Subcutaneous abdominal adipose tissue (tissue), 5 donors: ENCODE measurements at regions not wholly inside any gene's neighbourhood (a gene's known extent, or its start where the extent isn't known, plus 50 kb on each side); places are given as distances from the start of the nearest gene placed in this dataset.

Experiments used
- H3K27ac ChIP-seq: one replicate; pipeline ENCODE4 v1.7.0; 2013; ENCODE audit warnings: low read depth, mild to moderate bottlenecking, inconsistent platforms, low read length, moderate library complexity
- H3K27me3 ChIP-seq, 5 donors: one replicate each; pipeline ENCODE4 v1.7.0; 2013; ENCODE audit warnings: low read length in 5 of 5, inconsistent platforms in 1 of 5; ENCODE audit not compliant: control insufficient read depth in 5 of 5, insufficient read depth in 4 of 5
- H3K36me3 ChIP-seq, 5 donors: one replicate each; pipeline ENCODE4 v1.7.0; 2013; ENCODE audit warnings: low read length in 5 of 5; ENCODE audit not compliant: control insufficient read depth in 5 of 5, insufficient read depth in 5 of 5
- H3K4me1 ChIP-seq, 5 donors: one replicate each; pipeline ENCODE4 v1.7.0; 2013; ENCODE audit warnings: low read length in 5 of 5, mild to moderate bottlenecking in 3 of 5, moderate library complexity in 1 of 5; ENCODE audit not compliant: control insufficient read depth in 5 of 5, insufficient read depth in 5 of 5
- H3K4me3 ChIP-seq, 5 donors: one replicate each; pipeline ENCODE4 v1.7.0; 2013; ENCODE audit warnings: low read length in 5 of 5, low read depth in 1 of 5
- H3K9ac ChIP-seq, 5 donors: one replicate each; pipeline ENCODE4 v1.7.0; 2013; ENCODE audit warnings: low read length in 5 of 5, mild to moderate bottlenecking in 4 of 5, moderate library complexity in 3 of 5
- H3K9me3 ChIP-seq, 5 donors: one replicate each; pipeline ENCODE4 v1.7.0; 2013; ENCODE audit warnings: low read length in 5 of 5; ENCODE audit not compliant: control insufficient read depth in 5 of 5
- donor health status: healthy.
- donor health status: healthy.
- donor health status: healthy.
- donor health status: healthy.
- donor health status: healthy.

DNA sequence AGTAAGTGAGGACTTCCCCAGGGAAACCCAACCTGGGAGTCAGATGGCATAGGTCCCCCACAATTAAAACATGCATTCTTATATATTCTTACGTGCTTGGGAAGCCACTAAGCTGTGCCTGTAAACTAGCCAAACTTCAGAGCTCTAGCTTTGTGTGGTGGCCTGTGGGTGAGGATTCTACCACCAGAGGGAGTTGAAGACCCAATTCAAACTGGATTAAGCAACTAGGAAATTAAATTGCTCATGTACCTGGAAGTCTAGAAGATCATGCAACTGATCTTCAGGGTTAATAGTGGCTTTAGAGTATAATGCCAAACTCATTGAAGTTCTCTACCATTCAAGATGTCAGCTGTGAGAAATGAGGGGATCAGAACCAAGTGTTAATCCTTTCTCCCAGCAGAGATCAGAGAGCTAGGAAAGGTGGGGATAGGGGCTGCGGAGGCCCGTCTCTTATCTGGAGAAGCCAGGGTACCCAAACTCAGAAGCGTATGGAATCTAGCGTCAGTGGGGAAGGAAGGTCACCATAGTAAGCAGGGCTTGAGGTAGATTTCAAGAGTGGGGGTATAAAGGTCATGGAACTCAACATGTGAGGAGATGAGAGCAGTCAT lies 53.2 kb upstream of the CCDC85A start:
- H3K36me3 ChIP-seq: no peaks in the 10 kb centered on the region
- H3K9me3 ChIP-seq: no peaks in the 10 kb centered on the region
- H3K9ac ChIP-seq: peak overlapping the region in 1 of 5 donors; percentile 30
- no peak overlapping the region for H3K4me3 ChIP-seq
- H3K27me3 ChIP-seq: no peaks in the 10 kb centered on the region
- H3K4me1 ChIP-seq: peaks cover 0 to 3% (median 0%) of the 10 kb centered on the region in 5 donors
- no peak overlapping the region for H3K27ac ChIP-seq

DNA sequence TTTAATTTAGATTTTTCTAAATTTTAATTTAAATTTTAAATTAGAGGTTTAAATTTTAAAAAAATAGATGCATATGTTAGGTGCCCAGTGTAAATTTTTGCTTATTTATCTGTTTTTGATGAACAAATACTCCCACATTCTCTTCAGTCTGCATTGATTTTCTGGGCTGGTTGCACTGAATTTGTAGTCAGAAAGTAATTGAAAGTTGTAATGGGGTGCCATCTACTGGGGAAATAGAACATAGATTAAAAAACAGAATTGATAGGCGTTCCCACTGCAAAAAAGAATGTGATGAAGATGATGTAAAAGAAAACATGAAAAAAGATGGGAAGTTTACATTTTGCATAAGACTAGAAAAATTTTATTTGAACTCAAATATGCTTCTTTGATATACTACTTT lies 51.7 kb upstream of the CCDC85A start:
- peaks cover 0 to 3% (median 0%) of the 10 kb centered on the region in 5 donors for H3K4me1 ChIP-seq
- no peak overlapping the region for H3K27ac ChIP-seq
- no peaks in the 10 kb centered on the region for H3K9me3 ChIP-seq
- H3K4me3 ChIP-seq: no peak overlapping the region
- no peaks in the 10 kb centered on the region for H3K27me3 ChIP-seq
- no peak overlapping the region for H3K9ac ChIP-seq
- H3K36me3 ChIP-seq: no peaks in the 10 kb centered on the region

DNA sequence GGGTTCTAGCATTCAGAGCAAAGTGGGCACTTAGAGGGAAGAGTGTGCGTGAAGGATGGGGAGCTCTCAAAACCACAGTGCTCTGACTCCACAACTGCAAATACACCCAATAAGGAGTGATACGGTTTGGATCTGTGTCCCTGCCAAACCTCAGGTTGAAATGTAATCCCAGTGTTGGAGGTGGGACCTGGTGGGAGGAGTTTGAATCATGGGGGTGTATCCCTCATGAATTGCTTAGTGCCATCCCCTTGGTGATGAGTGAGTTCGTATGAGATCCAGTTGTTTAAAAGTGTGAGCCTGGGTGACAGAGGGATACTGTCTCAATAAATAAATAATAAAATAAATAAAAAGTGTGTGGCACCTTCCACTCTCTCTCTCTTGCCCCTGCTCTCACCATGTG lies 50.3 kb upstream of the CCDC85A start:
- Histone ChIP-seq H3K27ac (no peak overlapping the region), H3K4me3 (no peak overlapping the region)

DNA sequence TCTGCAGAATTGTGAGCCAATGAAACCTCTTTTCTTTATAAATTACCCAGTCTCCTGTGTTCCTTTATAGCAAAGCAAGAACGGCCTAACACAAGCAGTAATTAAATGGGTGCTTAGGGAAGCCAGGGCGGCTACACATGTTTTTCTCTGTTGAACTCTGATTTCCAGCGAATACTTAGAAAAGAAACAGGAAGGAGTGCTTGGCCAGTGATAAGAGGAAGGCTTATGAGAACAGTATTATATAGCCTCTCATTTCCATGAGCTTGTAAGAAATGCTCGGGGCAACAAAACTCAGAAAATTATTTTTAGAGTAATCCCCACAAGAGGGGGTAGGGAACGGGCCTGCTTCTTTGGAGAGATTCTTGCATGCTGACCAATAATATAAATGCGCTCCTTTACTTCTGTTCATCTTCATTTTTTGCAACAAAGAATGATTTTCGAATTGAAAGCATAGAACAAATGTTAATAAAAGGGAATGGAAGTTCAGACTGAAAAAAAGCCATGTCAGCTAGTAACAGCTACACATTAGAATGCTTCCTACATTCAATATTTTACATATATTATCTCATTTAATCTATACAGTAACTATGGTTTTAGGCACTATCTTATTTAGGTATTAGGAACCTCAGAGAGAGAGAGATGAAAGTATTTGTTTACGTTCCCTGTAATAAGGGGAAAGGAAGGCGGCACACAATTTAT lies 49.7 kb upstream of the CCDC85A start:
- H3K36me3 ChIP-seq: no peaks in the 10 kb centered on the region
- no peak overlapping the region for H3K9ac ChIP-seq
- peaks cover 0 to 3% (median 0%) of the 10 kb centered on the region in 5 donors for H3K4me1 ChIP-seq
- no peak overlapping the region for H3K4me3 ChIP-seq
- H3K27ac ChIP-seq: no peak overlapping the region
- H3K9me3 ChIP-seq: no peaks in the 10 kb centered on the region
- no peaks in the 10 kb centered on the region for H3K27me3 ChIP-seq

More for the DNA sequence above, 50.3 kb upstream of the CCDC85A start:
- peaks cover 0 to 3% (median 0%) of the 10 kb centered on the region in 5 donors for H3K4me1 ChIP-seq
- no peaks in the 10 kb centered on the region for H3K27me3 ChIP-seq
- no peak overlapping the region for H3K9ac ChIP-seq
- no peaks in the 10 kb centered on the region for H3K9me3 ChIP-seq
- no peaks in the 10 kb centered on the region for H3K36me3 ChIP-seq
